Fibroblast of lung (primary cell): ENCODE measurements at regions not wholly inside any gene's neighbourhood (a gene's known extent, or its start where the extent isn't known, plus 50 kb on each side); places are given as distances from the start of the nearest gene placed in this dataset.

Experiments
- DNase-seq, 2 donors: peaks; one replicate each; pipeline versions ENCODE4 v3.0.0 to v3.0.0-alpha.2; 2010; ENCODE audit warnings: low read depth in 2 of 2
- H2AFZ ChIP-seq: 2 replicates; pipeline ENCODE4 v1.5.1; 2012; ENCODE audit warnings: low read length, control low read depth, inconsistent platforms
- H3K27ac ChIP-seq: 2 replicates; pipeline ENCODE4 v1.5.1; 2011; ENCODE audit warnings: low read length, control low read depth; ENCODE audit not compliant: insufficient read depth
- H3K27me3 ChIP-seq: 2 replicates; pipeline ENCODE4 v1.5.1; 2011; ENCODE audit warnings: mild to moderate bottlenecking, low read length; ENCODE audit not compliant: control insufficient read depth, insufficient read depth
- H3K36me3 ChIP-seq: 2 replicates; pipeline ENCODE4 v1.5.1; 2011; ENCODE audit warnings: low read length; ENCODE audit not compliant: control insufficient read depth, insufficient read depth
- H3K4me1 ChIP-seq: 2 replicates; pipeline ENCODE4 v1.5.1; 2011; ENCODE audit warnings: low read length; ENCODE audit not compliant: control insufficient read depth, insufficient read depth; ENCODE audit errors: extremely low read depth
- H3K4me2 ChIP-seq: 2 replicates; pipeline ENCODE4 v1.5.1; 2011; ENCODE audit warnings: low read length, control low read depth; ENCODE audit not compliant: insufficient read depth; ENCODE audit errors: extremely low read depth
- H3K4me3 ChIP-seq, 4 experiments: fragments of 200-600 bp in 1 of 4; sonication (generic) in 1 of 4; replicated peaks in 1 of 4; 2 replicates each; pipeline ENCODE4 v1.5.1; 2011 to 2016; ENCODE audit warnings: low read length in 4 of 4, low read depth in 3 of 4, mild to moderate bottlenecking in 3 of 4, control low read depth in 2 of 4, inconsistent platforms in 1 of 4, mixed read lengths in 1 of 4; ENCODE audit not compliant: insufficient read depth in 1 of 4; ENCODE audit errors: control extremely low read depth in 1 of 4
- H3K79me2 ChIP-seq: 2 replicates; pipeline ENCODE4 v1.5.1; 2012; ENCODE audit warnings: mild to moderate bottlenecking, low read length, inconsistent platforms; ENCODE audit not compliant: control insufficient read depth, insufficient read depth
- H3K9ac ChIP-seq: 2 replicates; pipeline ENCODE4 v1.5.1; 2011; ENCODE audit warnings: mild to moderate bottlenecking, low read length, control low read depth; ENCODE audit not compliant: insufficient read depth
- H3K9me3 ChIP-seq: 2 replicates; pipeline ENCODE4 v1.5.1; 2012; ENCODE audit warnings: low read depth, low read length; ENCODE audit not compliant: control insufficient read depth, insufficient read depth
- H4K20me1 ChIP-seq: 2 replicates; pipeline ENCODE4 v1.5.1; 2011; ENCODE audit warnings: low read length; ENCODE audit not compliant: control insufficient read depth, insufficient read depth; ENCODE audit errors: extremely low read depth
- EZH2 ChIP-seq: IDR thresholded peaks from 2 replicates; pipeline ENCODE4 v1.5.1; 2012; ENCODE audit warnings: low read length, control low read depth, mild to moderate bottlenecking; ENCODE audit errors: missing control alignments
- TF ChIP-seq, protein P1 (sequence below), 2 donors: IDR thresholded peaks in 1 of 2; conservative IDR thresholded peaks in 1 of 2; 1 replicate in 1 of 2; 2 replicates in 1 of 2; pipeline ENCODE4 v1.5.1; 2011 to 2012; ENCODE audit warnings: low read length in 2 of 2, control low read depth in 1 of 2, inconsistent platforms in 1 of 2, low read depth in 1 of 2, mild to moderate bottlenecking in 1 of 2

DNA sequence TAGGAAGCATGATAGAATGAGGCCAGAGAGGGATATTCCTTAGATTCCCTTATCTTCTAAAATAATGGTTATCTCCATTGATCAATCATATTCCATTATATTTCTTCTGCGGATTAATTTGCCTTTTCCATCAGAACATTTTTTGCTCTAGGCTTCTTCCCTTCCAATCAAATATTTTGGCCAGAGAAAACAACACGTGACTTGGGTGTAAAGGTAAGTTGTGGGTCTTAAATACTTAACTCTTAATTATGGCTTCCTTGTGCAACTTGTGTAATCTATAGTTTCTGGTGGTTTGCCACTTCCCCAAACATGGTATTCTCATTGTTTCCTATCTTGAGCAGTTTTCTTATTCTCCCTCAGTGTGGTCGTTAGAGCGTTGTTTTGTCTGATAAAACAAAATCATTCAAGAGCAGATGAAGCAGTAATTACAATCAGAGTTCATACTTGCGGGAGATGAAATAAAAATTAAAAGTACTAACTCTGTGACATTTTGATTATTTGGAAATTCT, 889.3 kb downstream of the MAT2B start:
- no peaks in the 10 kb centered on the region for H4K20me1 ChIP-seq
- no peak overlapping the region for H3K27ac ChIP-seq
- no peak overlapping the region for H2AFZ ChIP-seq
- H3K4me1 ChIP-seq: no peaks in the 10 kb centered on the region
- no peak overlapping the region for H3K4me3 ChIP-seq
- no peaks in the 10 kb centered on the region for H3K36me3 ChIP-seq
- H3K79me2 ChIP-seq: no peaks in the 10 kb centered on the region
- DNase-seq: no peak
- no peak for TF ChIP-seq EZH2
- TF ChIP-seq, protein P1, sequence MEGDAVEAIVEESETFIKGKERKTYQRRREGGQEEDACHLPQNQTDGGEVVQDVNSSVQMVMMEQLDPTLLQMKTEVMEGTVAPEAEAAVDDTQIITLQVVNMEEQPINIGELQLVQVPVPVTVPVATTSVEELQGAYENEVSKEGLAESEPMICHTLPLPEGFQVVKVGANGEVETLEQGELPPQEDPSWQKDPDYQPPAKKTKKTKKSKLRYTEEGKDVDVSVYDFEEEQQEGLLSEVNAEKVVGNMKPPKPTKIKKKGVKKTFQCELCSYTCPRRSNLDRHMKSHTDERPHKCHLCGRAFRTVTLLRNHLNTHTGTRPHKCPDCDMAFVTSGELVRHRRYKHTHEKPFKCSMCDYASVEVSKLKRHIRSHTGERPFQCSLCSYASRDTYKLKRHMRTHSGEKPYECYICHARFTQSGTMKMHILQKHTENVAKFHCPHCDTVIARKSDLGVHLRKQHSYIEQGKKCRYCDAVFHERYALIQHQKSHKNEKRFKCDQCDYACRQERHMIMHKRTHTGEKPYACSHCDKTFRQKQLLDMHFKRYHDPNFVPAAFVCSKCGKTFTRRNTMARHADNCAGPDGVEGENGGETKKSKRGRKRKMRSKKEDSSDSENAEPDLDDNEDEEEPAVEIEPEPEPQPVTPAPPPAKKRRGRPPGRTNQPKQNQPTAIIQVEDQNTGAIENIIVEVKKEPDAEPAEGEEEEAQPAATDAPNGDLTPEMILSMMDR (conservative IDR thresholded peaks at IDR 0.05 in 1 of 2, IDR thresholded peaks at IDR 0.05 in 1 of 2; ENCODE audit: low read depth in 1 of 2, low read length in 2 of 2): no peak
- no peak overlapping the region for H3K9ac ChIP-seq
- H3K27me3 ChIP-seq: no peaks in the 10 kb centered on the region
- no peak overlapping the region for H3K4me2 ChIP-seq
- no peaks in the 10 kb centered on the region for H3K9me3 ChIP-seq

DNA sequence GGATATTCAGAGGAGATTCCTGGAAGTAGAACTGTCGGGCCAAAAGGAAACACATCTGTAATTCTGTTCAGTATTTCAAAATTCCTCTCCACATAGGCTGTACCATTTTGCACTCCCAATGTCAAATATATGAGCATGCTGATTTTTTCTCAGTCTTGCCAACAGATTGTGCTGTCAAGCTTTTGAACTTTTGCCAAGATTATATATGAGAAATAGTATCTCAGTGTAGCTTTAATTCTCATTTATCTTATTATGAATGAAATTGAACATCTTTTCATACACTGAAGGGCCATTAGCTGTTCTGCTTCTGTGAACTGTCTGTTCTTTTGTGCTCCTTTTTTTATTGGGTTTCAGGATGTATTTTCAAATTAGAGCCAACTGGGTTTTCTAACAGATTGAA, 907.1 kb downstream of the MAT2B start:
- Histone ChIP-seq H3K4me2 (no peak overlapping the region), H3K27me3 (no peaks in the 10 kb centered on the region), H3K4me1 (no peaks in the 10 kb centered on the region), H2AFZ (no peak overlapping the region), H3K79me2 (no peaks in the 10 kb centered on the region), H3K36me3 (no peaks in the 10 kb centered on the region), H3K27ac (no peak overlapping the region), H3K9me3 (no peaks in the 10 kb centered on the region), H3K4me3 (no peak overlapping the region), H3K9ac (no peak overlapping the region), H4K20me1 (no peaks in the 10 kb centered on the region)
- no peak for DNase-seq
- no peak for TF ChIP-seq EZH2
- TF ChIP-seq, protein P1 (conservative IDR thresholded peaks at IDR 0.05 in 1 of 2, IDR thresholded peaks at IDR 0.05 in 1 of 2; ENCODE audit: low read depth in 1 of 2, low read length in 2 of 2): no peak

DNA sequence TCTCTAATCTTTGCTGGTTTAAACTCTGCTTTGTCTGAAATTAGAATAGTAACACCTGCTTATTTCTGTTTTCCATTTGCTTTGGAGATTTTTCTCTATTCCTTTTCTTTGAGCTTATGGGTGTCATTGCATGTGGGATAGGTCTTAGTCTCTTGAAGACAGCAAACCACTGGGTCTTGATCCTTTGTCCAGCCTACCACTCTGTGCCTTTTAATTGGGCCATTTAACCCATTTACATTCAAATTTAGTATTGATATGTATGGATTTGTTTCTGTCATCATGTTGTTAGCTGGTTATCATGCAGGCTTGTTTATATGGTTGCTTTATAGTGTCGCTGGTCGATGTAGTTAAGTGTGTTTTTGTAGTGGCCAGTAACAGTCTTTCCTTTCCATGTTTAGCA, 914.7 kb downstream of the MAT2B start:
- H3K79me2 ChIP-seq: no peaks in the 10 kb centered on the region
- no peaks in the 10 kb centered on the region for H3K9me3 ChIP-seq
- no peaks in the 10 kb centered on the region for H3K36me3 ChIP-seq
- TF ChIP-seq, protein P1 (conservative IDR thresholded peaks at IDR 0.05 in 1 of 2, IDR thresholded peaks at IDR 0.05 in 1 of 2; ENCODE audit: low read depth in 1 of 2, low read length in 2 of 2): no peak
- TF ChIP-seq EZH2: no peak
- H3K4me1 ChIP-seq: no peaks in the 10 kb centered on the region
- H4K20me1 ChIP-seq: no peaks in the 10 kb centered on the region
- H2AFZ ChIP-seq: no peak overlapping the region
- H3K4me2 ChIP-seq: no peak overlapping the region
- H3K4me3 ChIP-seq: no peak overlapping the region
- DNase-seq: no peak
- H3K9ac ChIP-seq: no peak overlapping the region
- no peak overlapping the region for H3K27ac ChIP-seq
- no peaks in the 10 kb centered on the region for H3K27me3 ChIP-seq
